Astrocyte of the spinal cord (primary cell): ENCODE measurements at regions not wholly inside any gene's neighbourhood (a gene's known extent, or its start where the extent isn't known, plus 50 kb on each side); places are given as distances from the start of the nearest gene placed in this dataset.
"Not testable (repeated sequence)": the region's sequence is repeated elsewhere in the genome, so short reads cannot be mapped to it uniquely, and the experiment has no call there.

Source experiments
- DNase-seq: peaks from one replicate; pipeline ENCODE4 v3.0.0; 2011; ENCODE audit warnings: low read depth, low spot score
- H3K4me3 ChIP-seq: 2 replicates; pipeline ENCODE4 v1.5.1; 2011; ENCODE audit warnings: low read depth, mild to moderate bottlenecking, low read length, moderate library complexity
- in situ Hi-C: cut with HindIII; loops from 2 replicates; pipeline ENCODE4 v1.10.0; 2017; ENCODE audit warnings: low sequenced_read_pairs
- TF ChIP-seq, protein P1 (sequence below): IDR thresholded peaks from 2 replicates; pipeline ENCODE4 v1.5.1; 2012; ENCODE audit warnings: low read depth, mild to moderate bottlenecking, low read length, inconsistent platforms

DNA sequence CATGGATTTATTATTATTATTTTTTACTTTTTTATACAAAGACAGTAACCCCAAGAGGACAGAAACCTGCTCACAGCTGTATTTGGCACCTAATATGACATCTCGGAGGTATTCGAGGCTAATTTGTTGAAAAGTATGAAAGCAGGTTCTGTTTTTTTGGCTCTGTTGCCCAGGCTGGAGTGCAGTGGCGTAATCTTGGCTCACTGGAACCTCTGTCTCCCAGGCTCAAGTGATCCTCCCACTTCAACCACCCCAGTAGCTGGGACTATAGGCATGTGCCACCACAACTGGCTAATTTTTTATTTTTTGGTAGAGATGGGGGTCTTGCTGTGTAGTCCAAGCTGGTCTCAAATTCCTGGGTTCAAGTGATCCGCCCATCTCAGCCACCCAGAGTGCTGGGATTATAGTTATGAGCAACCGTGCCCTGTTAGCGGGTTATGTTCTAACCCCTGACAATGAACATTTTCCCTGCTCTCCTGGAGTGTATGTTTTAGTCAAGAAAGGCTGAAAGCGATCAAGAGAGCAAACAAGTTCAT lies 53.7 kb upstream of the ZNF217 start:
- no peak overlapping the region for H3K4me3 ChIP-seq
- no peak for DNase-seq
- in situ Hi-C loops, result no loop called here
- TF ChIP-seq, protein P1, sequence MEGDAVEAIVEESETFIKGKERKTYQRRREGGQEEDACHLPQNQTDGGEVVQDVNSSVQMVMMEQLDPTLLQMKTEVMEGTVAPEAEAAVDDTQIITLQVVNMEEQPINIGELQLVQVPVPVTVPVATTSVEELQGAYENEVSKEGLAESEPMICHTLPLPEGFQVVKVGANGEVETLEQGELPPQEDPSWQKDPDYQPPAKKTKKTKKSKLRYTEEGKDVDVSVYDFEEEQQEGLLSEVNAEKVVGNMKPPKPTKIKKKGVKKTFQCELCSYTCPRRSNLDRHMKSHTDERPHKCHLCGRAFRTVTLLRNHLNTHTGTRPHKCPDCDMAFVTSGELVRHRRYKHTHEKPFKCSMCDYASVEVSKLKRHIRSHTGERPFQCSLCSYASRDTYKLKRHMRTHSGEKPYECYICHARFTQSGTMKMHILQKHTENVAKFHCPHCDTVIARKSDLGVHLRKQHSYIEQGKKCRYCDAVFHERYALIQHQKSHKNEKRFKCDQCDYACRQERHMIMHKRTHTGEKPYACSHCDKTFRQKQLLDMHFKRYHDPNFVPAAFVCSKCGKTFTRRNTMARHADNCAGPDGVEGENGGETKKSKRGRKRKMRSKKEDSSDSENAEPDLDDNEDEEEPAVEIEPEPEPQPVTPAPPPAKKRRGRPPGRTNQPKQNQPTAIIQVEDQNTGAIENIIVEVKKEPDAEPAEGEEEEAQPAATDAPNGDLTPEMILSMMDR, result no peak

DNA sequence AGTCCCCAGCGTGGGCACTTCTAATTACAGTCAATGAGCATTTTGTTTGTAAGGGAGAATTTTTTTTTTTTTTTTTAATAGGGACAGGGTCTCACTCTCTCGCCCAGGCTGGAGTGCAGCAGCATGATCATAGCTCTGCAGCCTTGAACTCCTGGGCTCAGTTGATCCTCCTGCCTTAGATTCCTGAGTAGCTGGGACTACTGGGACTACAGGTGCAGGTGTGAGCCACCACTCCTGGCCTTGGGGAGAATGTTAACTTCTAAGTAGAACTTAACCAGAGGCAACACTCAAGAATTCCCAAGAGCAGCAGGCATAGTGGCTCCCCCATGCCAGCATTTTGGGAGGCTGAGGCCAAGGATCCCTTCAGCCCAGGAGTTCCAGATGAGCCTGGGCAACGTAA lies 52.9 kb upstream of the ZNF217 start:
- H3K4me3 ChIP-seq, result no peak overlapping the region
- DNase-seq, result no peak
- TF ChIP-seq, protein P1, result no peak
- in situ Hi-C loops, result no loop called here

DNA sequence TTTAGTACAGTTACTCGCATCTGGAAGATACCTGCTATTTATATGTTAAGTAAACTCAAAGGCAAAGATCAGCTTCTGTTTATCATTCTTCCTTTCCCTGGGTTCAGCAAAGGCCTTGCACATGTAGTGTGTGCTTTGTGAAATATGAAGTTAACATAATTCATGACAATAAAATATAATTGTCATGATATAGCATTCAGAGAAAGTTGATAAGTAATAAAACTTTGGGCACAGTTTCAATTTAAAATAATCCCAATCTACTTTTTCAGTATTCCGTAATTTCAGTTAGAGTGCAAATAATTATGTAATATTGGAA lies 51.9 kb upstream of the ZNF217 start:
- TF ChIP-seq, protein P1, result no peak
- in situ Hi-C loops, result no loop called here
- H3K4me3 ChIP-seq, result no peak overlapping the region
- DNase-seq, result no peak

DNA sequence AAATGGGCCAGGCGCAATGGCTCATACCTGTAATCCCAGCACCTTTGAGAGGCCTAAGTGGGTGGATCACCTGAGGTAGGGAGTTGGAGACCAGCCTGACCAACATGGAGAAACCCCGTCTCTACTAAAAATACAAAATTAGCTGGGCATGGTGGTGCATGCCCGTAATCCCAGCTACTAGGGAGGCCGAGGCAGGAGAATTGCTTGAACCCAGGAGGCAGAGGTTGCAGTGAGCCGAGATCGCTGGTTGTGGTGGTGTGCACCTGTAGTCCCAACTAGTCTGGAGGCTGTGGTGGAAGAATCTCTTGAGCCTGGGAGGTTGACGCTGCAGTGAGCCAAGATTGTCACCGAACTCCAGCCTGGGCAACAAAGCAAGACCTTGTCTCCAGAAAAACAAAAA lies 50.5 kb upstream of the ZNF217 start:
- DNase-seq, in situ Hi-C loops, H3K4me3 ChIP-seq: not testable (repeated sequence)
